ENCODE measurements at regions not wholly inside any gene's neighbourhood (a gene's known extent, or its start where the extent isn't known, plus 50 kb on each side); places are given as distances from the start of the nearest gene placed in this dataset.

- no peak for DNase-seq
Observed at GRCh38 chr5:133854554-133854953, 113.9 kb downstream of the C5orf15 start.

- DNase-seq, result no peak
Observed at GRCh38 chr5:133853646-133854365, 114.6 kb downstream of the C5orf15 start.

DNA sequence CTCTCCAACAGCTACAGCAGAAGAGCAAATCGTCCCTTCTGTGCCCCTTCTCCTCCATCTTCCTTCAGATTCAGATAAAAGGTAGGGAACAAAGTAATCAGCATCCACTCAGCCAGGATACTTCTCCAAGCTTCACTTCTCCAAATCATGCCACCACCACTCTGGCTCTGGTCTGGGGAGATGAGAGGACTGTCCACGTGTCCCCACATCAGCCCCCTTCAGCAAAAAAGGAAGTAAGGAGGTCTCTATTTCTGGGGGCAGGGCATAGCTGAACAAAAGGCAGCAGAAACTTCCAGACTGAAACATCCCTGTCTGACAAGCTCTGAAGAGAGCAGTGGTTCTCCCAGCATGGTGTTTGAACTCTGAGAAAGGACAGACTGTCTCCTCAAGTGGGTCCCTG is 116.9 kb downstream of the C5orf15 start:
- no peak for DNase-seq

DNA sequence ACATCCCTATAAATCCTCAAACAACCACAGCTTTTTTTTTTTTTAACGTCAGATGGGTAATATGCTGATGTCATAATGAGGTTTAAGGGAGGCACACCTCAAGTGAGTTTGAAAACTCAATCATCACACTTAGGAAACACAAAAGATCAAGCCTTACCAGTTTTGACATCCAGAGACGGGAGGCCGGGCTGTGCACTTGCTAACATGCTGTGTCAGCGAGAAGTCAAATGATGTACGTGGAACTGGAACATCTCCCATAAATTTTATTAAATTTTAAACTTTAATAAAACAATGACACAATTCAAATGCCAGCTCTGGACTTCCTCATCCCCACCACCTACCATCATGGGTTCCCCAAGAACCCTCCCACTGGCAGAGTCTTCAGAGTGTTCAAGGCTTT is 117.6 kb downstream of the C5orf15 start:
- no peak for DNase-seq

DNA sequence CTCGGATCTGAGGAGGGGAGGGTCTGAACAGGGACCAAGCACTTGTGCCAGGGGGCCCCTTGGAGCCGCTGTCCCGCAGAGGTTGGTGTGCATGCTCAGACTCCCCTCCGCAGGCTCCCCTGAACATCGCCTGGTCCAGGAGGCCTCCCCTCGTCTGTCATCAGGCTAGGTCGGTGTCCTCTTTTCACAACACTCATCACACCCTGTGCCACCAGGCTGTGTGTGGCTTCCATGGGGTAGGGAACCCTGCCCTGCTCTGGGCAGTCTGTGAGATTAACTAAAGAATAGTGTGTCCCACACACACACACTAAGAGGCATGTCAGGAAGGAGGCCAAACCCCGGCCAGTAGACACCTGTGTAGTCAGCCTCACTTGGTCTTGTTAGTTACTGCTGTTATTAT is 119.3 kb downstream of the C5orf15 start:
- no peak for DNase-seq

DNA sequence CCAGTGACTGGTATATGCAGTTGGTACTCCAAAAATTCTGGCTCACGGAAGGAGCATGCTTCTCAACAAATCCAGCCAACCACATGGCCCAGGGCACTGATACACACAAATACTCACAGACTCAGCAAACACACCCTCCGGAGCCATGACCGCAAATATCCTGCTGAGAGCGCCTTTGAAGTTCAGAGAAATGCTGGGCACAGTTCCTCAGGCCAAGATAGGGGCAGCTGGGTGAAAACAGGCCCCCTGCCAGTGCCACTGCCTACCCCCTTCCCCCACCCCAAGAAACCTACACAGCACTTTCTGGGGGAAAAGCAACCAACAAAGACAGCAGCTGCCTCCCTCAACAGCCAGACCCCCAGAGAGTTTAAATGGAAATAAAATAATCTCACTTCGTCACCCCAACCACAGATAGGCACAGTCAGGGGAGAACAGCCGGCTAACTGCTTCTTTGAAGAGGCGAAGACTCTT is 120.0 kb downstream of the C5orf15 start:
- no peak for DNase-seq

DNA sequence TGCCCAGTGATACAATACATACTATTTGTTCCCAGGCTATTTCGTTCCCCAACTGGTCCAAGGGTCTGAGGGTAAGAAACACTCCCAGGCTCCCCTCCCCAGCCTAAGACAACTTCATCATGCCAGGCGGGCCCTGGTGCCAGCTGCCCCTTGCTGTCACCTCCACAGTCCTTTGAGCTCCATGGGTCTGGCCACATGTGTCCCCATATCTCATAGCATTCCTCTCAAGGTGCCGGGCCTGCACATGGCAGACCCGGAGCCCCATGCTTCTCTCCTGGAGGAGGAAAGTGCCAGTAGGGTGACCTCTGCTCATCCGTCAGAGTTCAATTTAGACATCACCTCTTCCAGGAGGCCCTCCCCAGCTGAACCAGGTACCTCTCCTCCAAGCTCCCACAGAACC is 120.5 kb downstream of the C5orf15 start:
- DNase-seq, result no peak

DNA sequence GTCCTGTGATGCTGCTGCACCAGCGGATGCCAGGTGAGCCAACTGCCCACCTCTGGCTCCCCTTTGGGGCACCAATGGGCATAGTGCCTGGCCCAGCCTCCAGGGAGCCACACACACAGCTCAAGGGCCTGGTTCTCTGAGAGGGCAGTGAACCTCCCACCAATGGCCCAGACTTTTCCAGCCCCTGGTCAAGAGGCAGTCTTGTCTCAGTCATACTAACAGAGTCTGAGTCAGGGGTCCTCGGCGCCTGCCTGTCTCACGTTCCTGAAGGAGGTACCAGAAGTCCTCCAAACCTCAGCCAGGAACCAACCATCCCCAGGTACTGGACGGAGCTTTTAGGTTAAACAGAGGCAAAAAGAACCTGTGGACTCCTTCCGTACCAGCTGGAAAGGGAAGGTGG is 121.1 kb downstream of the C5orf15 start:
- DNase-seq, result no peak

DNA sequence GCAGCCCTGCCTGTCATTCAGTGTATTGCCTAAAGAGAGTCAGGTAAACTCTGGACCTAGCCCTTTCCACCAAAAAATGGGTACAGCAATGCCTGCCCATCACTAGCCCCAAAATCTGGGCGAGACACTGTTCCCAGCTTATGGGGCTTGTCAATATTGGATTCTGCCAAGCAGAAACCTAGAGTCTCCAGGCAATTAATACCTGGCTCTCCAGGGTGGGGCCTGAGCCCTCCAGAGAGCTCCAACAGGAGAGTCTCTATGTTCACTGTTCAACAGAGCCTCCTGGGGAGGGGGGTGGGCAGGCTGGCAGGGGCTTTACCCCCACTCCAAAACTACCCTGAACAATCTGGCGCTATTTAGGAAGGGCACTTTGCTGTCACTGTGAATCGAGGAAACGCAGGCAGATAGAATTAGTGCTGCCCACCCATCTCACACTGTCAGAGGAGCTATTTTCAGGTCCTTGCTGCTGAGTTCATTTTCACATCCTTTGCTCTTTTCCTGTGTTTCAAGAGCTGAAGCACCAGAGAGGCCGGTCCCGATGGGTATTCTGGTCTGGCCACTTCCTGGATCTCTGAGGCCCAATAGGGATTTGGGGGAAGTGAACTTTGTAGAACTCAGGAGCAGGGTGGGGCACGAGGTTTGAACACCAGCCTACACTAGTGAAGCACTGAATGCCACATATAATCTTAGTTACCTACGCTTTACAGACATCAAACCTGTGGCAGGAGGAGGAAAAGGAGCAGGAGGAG is 121.8 kb downstream of the C5orf15 start:
- no peak for DNase-seq

DNA sequence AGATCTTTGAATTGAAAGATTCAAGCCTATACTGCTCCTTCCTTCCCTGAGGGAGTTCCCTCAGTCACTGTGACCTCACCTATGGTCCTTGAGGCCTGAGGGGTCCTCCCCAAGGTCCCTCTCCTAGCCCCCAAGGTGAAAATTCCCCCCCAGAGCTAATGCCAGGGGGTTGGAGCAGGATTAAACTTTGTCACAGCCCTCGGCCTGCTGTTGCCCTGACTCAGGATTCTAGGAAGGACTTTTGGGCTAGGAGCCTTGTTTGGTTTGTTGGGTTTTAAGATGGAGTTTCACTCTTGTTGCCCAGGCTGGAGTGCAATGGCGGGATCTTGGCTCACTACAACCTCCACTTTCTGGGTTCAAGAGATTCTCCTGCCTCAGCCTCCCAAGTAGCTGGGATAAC is 123.2 kb downstream of the C5orf15 start:
- DNase-seq, result no peak

DNA sequence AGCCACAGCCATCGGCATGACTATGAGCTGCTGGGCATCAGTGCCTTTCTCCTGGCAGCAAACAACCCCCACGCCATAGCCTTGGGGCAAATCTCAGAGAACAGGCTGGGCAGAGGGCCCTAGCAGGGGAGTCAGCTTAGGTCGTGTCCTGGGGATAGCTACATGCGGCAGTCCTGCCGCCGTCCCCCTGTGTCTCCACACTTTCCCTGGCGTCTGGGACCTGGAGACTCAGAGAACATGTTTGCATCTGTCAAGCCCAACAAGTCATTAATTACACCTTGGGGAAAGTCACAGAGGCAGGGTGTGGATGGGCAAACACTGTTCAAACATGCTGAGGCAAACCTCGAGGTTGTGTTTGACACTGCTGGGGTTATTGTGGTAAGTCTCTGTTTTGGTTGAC is 123.6 kb downstream of the C5orf15 start:
- no peak for DNase-seq

DNA sequence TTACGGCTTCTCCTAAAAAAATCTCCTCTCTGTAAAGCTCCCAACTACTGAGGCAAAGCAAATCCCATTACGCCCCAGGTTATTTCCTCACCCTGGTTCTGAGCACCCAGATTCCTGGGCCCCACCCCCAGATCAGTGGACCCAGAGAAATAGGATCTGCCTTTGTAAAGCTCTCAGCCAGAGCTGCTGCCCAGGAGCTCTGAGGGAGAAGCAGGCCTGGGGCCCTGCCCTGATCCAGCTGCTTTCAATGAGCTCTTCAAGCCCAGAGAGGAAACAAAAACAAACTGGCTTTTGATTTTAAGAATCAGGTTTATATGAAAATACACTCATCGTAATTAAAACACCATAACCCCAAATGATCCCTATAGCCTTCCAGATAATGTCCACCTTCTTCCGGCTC is 124.5 kb downstream of the C5orf15 start:
- no peak for DNase-seq

GRCh38 chr5:133842846-133843611 is 125.4 kb downstream of the C5orf15 start:
- DNase-seq, result no peak

GRCh38 chr5:133841831-133842750 is 126.3 kb downstream of the C5orf15 start:
- DNase-seq, result no peak

GRCh38 chr5:133840168-133840567 is 128.3 kb downstream of the C5orf15 start:
- DNase-seq, result no peak

GRCh38 chr5:133839721-133840120 is 128.7 kb downstream of the C5orf15 start:
- DNase-seq, result no peak

DNA sequence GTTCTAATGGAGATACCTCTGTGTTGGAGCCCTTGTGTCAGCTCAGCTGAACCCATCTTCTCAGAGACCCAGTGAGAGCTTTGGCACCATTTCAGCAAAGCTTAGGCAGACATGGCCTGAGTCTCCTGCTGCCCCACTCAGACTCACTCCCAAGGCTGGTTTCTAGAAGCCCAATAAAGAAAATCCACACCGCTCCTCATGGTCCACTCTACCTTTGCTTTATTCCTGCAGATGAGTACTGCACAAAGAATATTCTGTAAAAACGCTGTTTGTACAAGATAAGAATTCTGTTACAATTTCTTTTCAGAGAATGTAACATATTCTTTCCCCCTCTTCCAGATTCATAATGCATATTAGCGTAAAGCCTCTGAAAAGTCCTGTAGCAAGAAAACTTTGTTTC is 129.3 kb downstream of the C5orf15 start:
- DNase-seq, result no peak

GRCh38 chr5:133838286-133838685 is 130.1 kb downstream of the C5orf15 start:
- DNase-seq, result no peak

- DNase-seq, result no peak
Observed at GRCh38 chr5:133831491-133832224, 136.8 kb downstream of the C5orf15 start.

GRCh38 chr5:133830911-133831310 is 137.5 kb downstream of the C5orf15 start:
- no peak for DNase-seq

- DNase-seq, result no peak
Observed at GRCh38 chr5:133830281-133830680, 138.1 kb downstream of the C5orf15 start.
